ENCODE measurements at regions not wholly inside any gene's neighbourhood (a gene's known extent, or its start where the extent isn't known, plus 50 kb on each side); places are given as distances from the start of the nearest gene placed in this dataset.

DNA sequence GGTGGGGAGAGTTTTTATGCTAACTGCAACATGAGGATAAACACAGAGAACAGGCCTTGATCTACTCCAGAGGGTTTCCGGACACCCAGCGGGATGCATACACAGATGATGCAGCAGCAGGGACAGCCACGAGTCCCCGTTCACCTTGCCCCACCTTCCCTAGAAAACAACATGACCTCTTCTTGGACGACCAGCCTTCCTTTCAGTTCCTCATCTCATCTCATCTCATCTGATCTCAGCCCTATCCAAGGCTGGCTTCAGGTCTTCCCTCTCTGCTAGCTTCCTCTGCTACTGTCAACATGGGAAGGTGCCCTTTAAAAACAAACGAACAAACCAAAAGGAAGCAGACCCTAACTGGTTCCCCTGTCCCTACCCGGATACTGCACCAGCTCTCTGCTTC is 1356.2 kb downstream of the TBC1D22A start:
- Histone ChIP-seq H3K36me3 (replicated peaks in 1 of 2) (no peaks in the 10 kb centered on the region), H3K4me1 (replicated peaks in 1 of 2) (no peaks in the 10 kb centered on the region), H3K27me3 (no peaks in the 10 kb centered on the region), H3K4me3 (no peak overlapping the region), H3K27ac (no peak overlapping the region), H3K9me3 (replicated peaks in 1 of 3) (peaks cover 0 to 3% (median 0%) of the 10 kb centered on the region in 3 donors)
- no peak for TF ChIP-seq CTCF (IDR thresholded peaks at IDR 0.05)
- TF ChIP-seq POLR2A (IDR thresholded peaks at IDR 0.05) = no peak
- 71 to 84% (median 78%) methylated on average over 7 of the region's 7 CpGs for WGBS, 4 donors
- DNase-seq = no peak
- intact Hi-C loops (cut with DNase I) = no loop called here

DNA sequence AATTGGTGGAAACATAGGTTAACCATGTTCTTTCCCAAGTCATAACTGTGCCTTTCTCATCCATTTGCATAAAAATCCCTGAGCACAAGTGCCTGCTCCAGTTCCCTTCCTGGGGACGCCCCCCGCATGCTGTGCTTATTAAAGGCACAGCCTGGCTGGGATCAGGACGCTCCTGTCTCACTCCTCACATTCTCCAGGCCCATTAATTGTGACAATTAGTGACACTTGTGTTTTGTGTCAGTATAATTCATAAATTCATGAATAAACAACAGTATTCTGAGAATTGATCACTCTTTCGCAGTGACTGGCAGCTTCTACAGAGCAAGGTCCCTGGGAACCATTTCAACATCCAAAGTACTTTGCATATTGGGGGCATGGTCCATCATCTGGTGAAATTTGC is 1354.4 kb downstream of the TBC1D22A start:
- intact Hi-C loops (cut with DNase I) = no loop called here
- Histone ChIP-seq H3K27me3 (no peaks in the 10 kb centered on the region), H3K27ac (no peak overlapping the region), H3K36me3 (replicated peaks in 1 of 2) (no peaks in the 10 kb centered on the region), H3K4me3 (no peak overlapping the region), H3K9me3 (replicated peaks in 1 of 3) (no peaks in the 10 kb centered on the region), H3K4me1 (replicated peaks in 1 of 2) (no peaks in the 10 kb centered on the region)
- TF ChIP-seq POLR2A (IDR thresholded peaks at IDR 0.05) = no peak
- no peak for TF ChIP-seq CTCF (IDR thresholded peaks at IDR 0.05)
- DNase-seq = no peak
- 73 to 88% (median 83%) methylated on average over 4 of the region's 4 CpGs for WGBS, 4 donors

- Histone ChIP-seq H3K27me3 (no peaks in the 10 kb centered on the region), H3K4me3 (no peak overlapping the region), H3K9me3 (replicated peaks in 1 of 3) (no peaks in the 10 kb centered on the region), H3K27ac (peak overlapping the region in 1 of 5 donors; percentile 49), H3K4me1 (replicated peaks in 1 of 2) (no peaks in the 10 kb centered on the region), H3K36me3 (replicated peaks in 1 of 2) (no peaks in the 10 kb centered on the region)
- intact Hi-C loops (cut with DNase I) = no loop called here
- no peak for TF ChIP-seq POLR2A (IDR thresholded peaks at IDR 0.05)
- no peak for TF ChIP-seq CTCF (IDR thresholded peaks at IDR 0.05)
- WGBS, 4 donors = 50 to 68% (median 61%) methylated on average over 8 of the region's 8 CpGs
- peak in 6 of 7 donors; percentile 36 to 65 (median 43) for DNase-seq
These were observed 1350.5 kb downstream of the TBC1D22A start for GRCh38 chr22:48112687-48113521.

- peaks cover 4% of the 10 kb centered on the region for H3K27me3 ChIP-seq
- intact Hi-C loops (cut with DNase I) = no loop called here
- no peaks in the 10 kb centered on the region for H3K9me3 ChIP-seq (replicated peaks in 1 of 3)
- WGBS, 4 donors = 73 to 92% (median 85%) methylated on average over 4 to 6 of the region's 6 CpGs
- no peaks in the 10 kb centered on the region for H3K4me1 ChIP-seq (replicated peaks in 1 of 2)
- no peak for DNase-seq
- TF ChIP-seq CTCF (IDR thresholded peaks at IDR 0.05) = no peak
- TF ChIP-seq POLR2A (IDR thresholded peaks at IDR 0.05) = no peak
- H3K36me3 ChIP-seq (replicated peaks in 1 of 2) = no peaks in the 10 kb centered on the region
- H3K4me3 ChIP-seq = no peak overlapping the region
- no peak overlapping the region for H3K27ac ChIP-seq
These were observed 1344.3 kb downstream of the TBC1D22A start for GRCh38 chr22:48106715-48107259.

All from adrenal gland (tissue), 9 donors.